Natural killer cell (primary cell): ENCODE measurements at regions not wholly inside any gene's neighbourhood (a gene's known extent, or its start where the extent isn't known, plus 50 kb on each side); places are given as distances from the start of the nearest gene placed in this dataset.

Experiments used
- ATAC-seq, 3 donors: fragments of 150-1000 bp in 2 of 3; fragments of 200-7000 bp in 1 of 3; cut with Tn5 transposase; 1 replicate in 1 of 3; 2 replicates in 2 of 3; pipeline ENCODE4 v1.10.0; 2021; ENCODE audit warnings: mild to moderate bottlenecking in 2 of 3, moderate library complexity in 2 of 3
- DNase-seq, 2 donors: peaks; one replicate each; pipeline versions ENCODE4 v3.0.0 to v3.0.0-alpha.2; 2013 to 2021; ENCODE audit warnings: mixed read lengths in 1 of 2
- H3K27ac ChIP-seq: one replicate; pipeline ENCODE4 v1.5.1; 2013; ENCODE audit warnings: mild to moderate bottlenecking, low read length
- H3K27me3 ChIP-seq: one replicate; pipeline ENCODE4 v1.6.1; 2013; ENCODE audit warnings: low read length; ENCODE audit not compliant: control insufficient read depth, insufficient read depth
- H3K36me3 ChIP-seq: one replicate; pipeline ENCODE4 v1.6.1; 2013; ENCODE audit warnings: low read length; ENCODE audit not compliant: control insufficient read depth, insufficient read depth
- H3K4me1 ChIP-seq: one replicate; pipeline ENCODE4 v1.6.1; 2013; ENCODE audit warnings: low read length; ENCODE audit not compliant: control insufficient read depth, insufficient read depth
- H3K4me3 ChIP-seq: one replicate; pipeline ENCODE4 v1.5.1; 2013; ENCODE audit warnings: low read length
- H3K9me3 ChIP-seq: one replicate; pipeline ENCODE4 v1.6.1; 2013; ENCODE audit warnings: low read length; ENCODE audit not compliant: control insufficient read depth, insufficient read depth
- H3K27ac Mint-ChIP-seq, 2 donors: one replicate each; pipeline ENCODE4 v1.8.0; 2022; ENCODE audit warnings: mild to moderate bottlenecking in 2 of 2, mixed read lengths in 2 of 2, moderate library complexity in 1 of 2
- H3K27me3 Mint-ChIP-seq, 2 donors: one replicate each; pipeline ENCODE4 v1.8.0; 2022; ENCODE audit warnings: low read depth in 2 of 2, mixed read lengths in 2 of 2
- H3K36me3 Mint-ChIP-seq: one replicate; pipeline ENCODE4 v1.8.0; 2022; ENCODE audit warnings: mixed read lengths
- H3K4me1 Mint-ChIP-seq, 2 donors: one replicate each; pipeline ENCODE4 v1.8.0; 2022; ENCODE audit warnings: mixed read lengths in 2 of 2
- H3K4me3 Mint-ChIP-seq: one replicate; pipeline ENCODE4 v1.8.0; 2022; ENCODE audit warnings: mild to moderate bottlenecking, moderate library complexity, mixed read lengths
- H3K9me3 Mint-ChIP-seq, 2 donors: one replicate each; pipeline ENCODE4 v1.8.0; 2022; ENCODE audit warnings: mixed read lengths in 2 of 2
- CTCF ChIP-seq: fragments of 200-600 bp; IDR thresholded peaks from one replicate; pipeline ENCODE4 v1.8.0; 2022; ENCODE audit warnings: antibody characterized with exemption
- WGBS: methylation state at CpG from one replicate; pipeline ENCODE4 v1.1.7; 2013; ENCODE audit warnings: missing lambda C conversion rate; ENCODE audit not compliant: insufficient coverage; 5-methylcytosine and 5-hydroxymethylcytosine counted together
- intact Hi-C: fragments of 100-400 bp; cut with micrococcal nuclease; formaldehyde crosslinking; loops from one replicate; pipeline ENCODE4 v1.14.2; 2022

GRCh38 chr18:42298759-42299675 lies 344.0 kb downstream of the PIK3C3 start:
- H3K27me3 ChIP-seq, result no peaks in the 10 kb centered on the region
- DNase-seq (peak in 1 of 2 donors; percentile 61), ATAC-seq (peak in 1 of 3 donors; percentile 54)
- H3K9me3 ChIP-seq, result no peaks in the 10 kb centered on the region
- intact Hi-C loops, result no loop called here
- no peak overlapping the region for H3K4me3 ChIP-seq
- H3K27me3 Mint-ChIP-seq, result no peaks in the 10 kb centered on the region
- no peaks in the 10 kb centered on the region for H3K36me3 Mint-ChIP-seq
- H3K4me1 Mint-ChIP-seq, result no peaks in the 10 kb centered on the region
- H3K27ac ChIP-seq, result no peak overlapping the region
- no peak overlapping the region for H3K27ac Mint-ChIP-seq
- H3K36me3 ChIP-seq, result no peaks in the 10 kb centered on the region
- no peak overlapping the region for H3K4me3 Mint-ChIP-seq
- H3K9me3 Mint-ChIP-seq, result no peaks in the 10 kb centered on the region
- WGBS, result 57% methylated on average over 15 of the region's 15 CpGs
- peak; percentile 74 for TF ChIP-seq CTCF
- H3K4me1 ChIP-seq, result no peaks in the 10 kb centered on the region

- ATAC-seq (no peak), DNase-seq (no peak)
- WGBS, result 94% methylated on average over 3 of the region's 3 CpGs
- Histone ChIP-seq H3K4me1 (no peaks in the 10 kb centered on the region), H3K9me3 (no peaks in the 10 kb centered on the region), H3K36me3 (no peaks in the 10 kb centered on the region), H3K27ac (no peak overlapping the region), H3K4me3 (no peak overlapping the region), H3K27me3 (no peaks in the 10 kb centered on the region)
- H3K27me3 Mint-ChIP-seq, result no peaks in the 10 kb centered on the region
- intact Hi-C loops, result no loop called here
- no peak overlapping the region for H3K4me3 Mint-ChIP-seq
- no peak overlapping the region for H3K27ac Mint-ChIP-seq
- no peaks in the 10 kb centered on the region for H3K4me1 Mint-ChIP-seq
- no peak for TF ChIP-seq CTCF
- peaks cover 2% of the 10 kb centered on the region in 2 donors for H3K9me3 Mint-ChIP-seq
- H3K36me3 Mint-ChIP-seq, result no peaks in the 10 kb centered on the region
Measured at GRCh38 chr18:42305869-42306593, 351.0 kb downstream of the PIK3C3 start.

- H3K27me3 Mint-ChIP-seq, result no peaks in the 10 kb centered on the region
- TF ChIP-seq CTCF, result no peak
- H3K36me3 Mint-ChIP-seq, result no peaks in the 10 kb centered on the region
- Histone ChIP-seq H3K36me3 (no peaks in the 10 kb centered on the region), H3K27ac (no peak overlapping the region), H3K4me3 (no peak overlapping the region), H3K4me1 (no peaks in the 10 kb centered on the region), H3K9me3 (no peaks in the 10 kb centered on the region), H3K27me3 (no peaks in the 10 kb centered on the region)
- peaks cover 2% of the 10 kb centered on the region in 2 donors for H3K9me3 Mint-ChIP-seq
- no peak overlapping the region for H3K4me3 Mint-ChIP-seq
- DNase-seq (no peak), ATAC-seq (no peak)
- H3K27ac Mint-ChIP-seq, result no peak overlapping the region
- intact Hi-C loops, result no loop called here
- H3K4me1 Mint-ChIP-seq, result no peaks in the 10 kb centered on the region
Measured at GRCh38 chr18:42306594-42306980, 351.6 kb downstream of the PIK3C3 start.
